ENCODE measurements at regions not wholly inside any gene's neighbourhood (a gene's known extent, or its start where the extent isn't known, plus 50 kb on each side); places are given as distances from the start of the nearest gene placed in this dataset.

- intact Hi-C loops (cut with micrococcal nuclease): no loop called here
- dilution Hi-C loops (cut with MboI; ENCODE audit: extremely low pct_ligation_motif_present, low sequenced_read_pairs): no loop called here
- CTCF ChIA-PET: interaction anchor here (0.7 kb wide), 1 partner anchor 69 kb away, joined by 3 read pairs; no protein-coding TSS in a partner anchor
- Histone ChIP-seq H3K9me1 (replicated peaks; ENCODE audit: control insufficient read depth, extremely low read depth, insufficient read depth, low read length) (no peaks in the 10 kb centered on the region), H3K4me1 (ENCODE audit: control insufficient read depth, extremely low read depth, insufficient read depth, low read length) (no peaks in the 10 kb centered on the region), H3K9me3 (replicated peaks; ENCODE audit: control insufficient read depth, insufficient read depth, low read length) (no peaks in the 10 kb centered on the region), H3K4me3 (replicated peaks in 1 of 3; ENCODE audit: insufficient read depth in 1 of 3, low read depth in 1 of 3, low read length in 3 of 3) (no peak overlapping the region), H3K27ac (ENCODE audit: insufficient read depth, low read depth, low read length) (no peak overlapping the region), H3K79me2 (ENCODE audit: control insufficient read depth, insufficient read depth, low read length) (no peaks in the 10 kb centered on the region), H3K36me3 (ENCODE audit: control insufficient read depth in 2 of 2, extremely low read depth in 1 of 2, insufficient read depth in 2 of 2, low read length in 2 of 2) (no peaks in the 10 kb centered on the region), H2AFZ (ENCODE audit: low read depth, low read length) (no peak overlapping the region), H3K4me2 (ENCODE audit: insufficient read depth, low read length) (no peak overlapping the region), H3K9ac (replicated peaks; ENCODE audit: extremely low read depth, insufficient read depth, low read length) (no peak overlapping the region), H4K20me1 (replicated peaks; ENCODE audit: control insufficient read depth, extremely low read depth, insufficient read depth, low read length) (no peaks in the 10 kb centered on the region), H3K27me3 (ENCODE audit: control insufficient read depth in 2 of 2, insufficient read depth in 2 of 2, low read length in 2 of 2) (no peaks in the 10 kb centered on the region)
- TF ChIP-seq EZH2 (IDR thresholded peaks at IDR 0.05; ENCODE audit: borderline replicate concordance, low read depth, low read length, severe bottlenecking) (no peak), GATA2 (IDR thresholded peaks at IDR 0.05; ENCODE audit: insufficient read depth, insufficient read length, low read depth, low read length) (no peak), POLR2AphosphoS5 (IDR thresholded peaks at IDR 0.05; ENCODE audit: insufficient read depth, low read depth, low read length) (no peak), MAX (IDR thresholded peaks at IDR 0.05; ENCODE audit: insufficient read depth, insufficient read length) (no peak), FOS (IDR thresholded peaks at IDR 0.05; ENCODE audit: borderline replicate concordance, insufficient read depth, low read length) (no peak), POLR2A (IDR thresholded peaks at IDR 0.05; ENCODE audit: low read depth, low read length) (no peak), CTCF (IDR thresholded peaks at IDR 0.05; ENCODE audit: extremely low read depth in 1 of 2, insufficient read depth in 1 of 2, low read depth in 1 of 2, low read length in 2 of 2) (no peak), MYC (IDR thresholded peaks at IDR 0.05; ENCODE audit: low read depth, low read length) (no peak), JUN (IDR thresholded peaks at IDR 0.05; ENCODE audit: borderline replicate concordance, insufficient read depth, insufficient read length, low read depth) (no peak)
- BruUV-seq (replicated peaks): no TSS peak
- DNase-seq (ENCODE audit: low read depth, low spot score) (no peak), FAIRE-seq (no peak)
- POLR2A ChIA-PET: no interaction called here
Observed at GRCh38 chr15:73813589-73813988, 59.8 kb upstream of the TBC1D21 start.

All from endothelial cell of umbilical vein (primary cell).